A673 (cell line): ENCODE measurements at regions not wholly inside any gene's neighbourhood (a gene's known extent, or its start where the extent isn't known, plus 50 kb on each side); places are given as distances from the start of the nearest gene placed in this dataset.

Experiments used
- EZH2 ChIP-seq: fragments of 200-600 bp; sonication (generic); IDR thresholded peaks from 2 replicates; pipeline ENCODE4 v1.6.1; 2017; ENCODE audit warnings: borderline replicate concordance, low read depth, mild to moderate bottlenecking, mixed read lengths, antibody characterized with exemption, low read length; ENCODE audit not compliant: poor library complexity, severe bottlenecking
- TF ChIP-seq, protein P1 (sequence below): fragments of 300-800, 200-600 bp; sonication (generic); conservative IDR thresholded peaks from 2 replicates; pipeline ENCODE4 v1.5.1; 2017; ENCODE audit warnings: low read depth, mild to moderate bottlenecking, antibody characterized with exemption, low read length, moderate library complexity, mixed read lengths

- TF ChIP-seq, protein P1, sequence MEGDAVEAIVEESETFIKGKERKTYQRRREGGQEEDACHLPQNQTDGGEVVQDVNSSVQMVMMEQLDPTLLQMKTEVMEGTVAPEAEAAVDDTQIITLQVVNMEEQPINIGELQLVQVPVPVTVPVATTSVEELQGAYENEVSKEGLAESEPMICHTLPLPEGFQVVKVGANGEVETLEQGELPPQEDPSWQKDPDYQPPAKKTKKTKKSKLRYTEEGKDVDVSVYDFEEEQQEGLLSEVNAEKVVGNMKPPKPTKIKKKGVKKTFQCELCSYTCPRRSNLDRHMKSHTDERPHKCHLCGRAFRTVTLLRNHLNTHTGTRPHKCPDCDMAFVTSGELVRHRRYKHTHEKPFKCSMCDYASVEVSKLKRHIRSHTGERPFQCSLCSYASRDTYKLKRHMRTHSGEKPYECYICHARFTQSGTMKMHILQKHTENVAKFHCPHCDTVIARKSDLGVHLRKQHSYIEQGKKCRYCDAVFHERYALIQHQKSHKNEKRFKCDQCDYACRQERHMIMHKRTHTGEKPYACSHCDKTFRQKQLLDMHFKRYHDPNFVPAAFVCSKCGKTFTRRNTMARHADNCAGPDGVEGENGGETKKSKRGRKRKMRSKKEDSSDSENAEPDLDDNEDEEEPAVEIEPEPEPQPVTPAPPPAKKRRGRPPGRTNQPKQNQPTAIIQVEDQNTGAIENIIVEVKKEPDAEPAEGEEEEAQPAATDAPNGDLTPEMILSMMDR, result no peak
- no peak for TF ChIP-seq EZH2
Measured at GRCh38 chr6:21861942-21862341, 268.4 kb downstream of the SOX4 start.
